NCI-H2171 treated with DMSO at 0.1 percent for 48 hours (cell line): ENCODE measurements at regions not wholly inside any gene's neighbourhood (a gene's known extent, or its start where the extent isn't known, plus 50 kb on each side); places are given as distances from the start of the nearest gene placed in this dataset.

Source experiments
- DNase-seq: peaks from one replicate; lab custom pipeline; 2025; lab: John Stamatoyannopoulos, UW

- DNase-seq: no peak
Measured at GRCh38 chr20:40320517-40321011, 368.5 kb downstream of the MAFB start.

DNA sequence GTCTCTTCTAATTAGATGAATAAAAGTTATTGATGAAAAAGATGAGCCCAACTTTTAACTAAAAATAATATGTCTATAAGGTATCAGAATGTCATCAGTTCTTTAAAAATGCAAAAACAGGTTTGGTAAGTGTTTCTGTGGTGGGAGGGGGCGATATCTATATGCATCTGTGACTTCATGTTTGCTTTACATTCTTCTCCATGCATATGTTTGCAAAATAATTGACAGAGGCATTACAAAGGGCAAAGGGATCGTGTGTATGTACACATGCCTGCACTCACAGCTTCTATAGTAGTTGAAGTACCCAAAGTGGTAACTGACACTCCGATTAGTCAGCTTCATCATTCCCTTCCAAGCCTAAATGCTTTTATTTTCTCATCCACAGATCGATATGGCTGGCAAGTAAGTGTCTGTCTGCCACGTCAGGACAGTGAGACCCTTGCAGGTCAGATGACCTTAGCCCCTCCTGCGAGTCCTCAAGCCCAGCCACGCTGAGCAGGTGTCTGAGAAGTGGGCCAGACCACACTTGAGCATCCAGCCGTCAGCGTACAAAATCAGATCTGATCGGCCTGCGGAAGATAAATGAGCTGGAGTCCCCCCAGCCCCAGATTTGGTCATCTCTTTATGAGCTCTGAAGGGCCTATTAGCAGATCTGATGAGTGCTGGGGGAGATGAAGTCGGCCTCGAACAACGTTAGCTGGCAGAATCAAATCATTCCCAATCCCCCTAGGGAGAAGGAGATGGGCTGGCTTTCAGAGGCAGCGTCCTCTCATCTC is 369.1 kb downstream of the MAFB start:
- no peak for DNase-seq

DNA sequence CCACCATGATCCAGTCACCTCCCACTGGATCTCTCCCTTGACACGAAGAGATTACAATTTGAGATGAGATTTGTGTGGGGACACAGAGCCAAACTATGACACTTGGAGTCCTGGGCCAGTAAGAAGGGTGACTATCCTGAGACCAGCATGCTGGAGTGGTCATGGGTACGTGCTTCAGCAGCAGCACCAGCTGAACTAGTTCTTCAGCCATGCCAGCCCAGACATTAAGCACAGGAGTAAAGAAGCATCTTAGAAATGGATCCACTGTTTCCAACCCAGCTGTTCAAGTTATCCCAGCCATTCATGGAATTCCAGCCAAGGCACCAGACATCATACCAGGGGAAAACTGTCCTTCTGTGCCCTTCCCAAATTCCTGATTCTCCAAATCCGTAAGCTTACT is 370.0 kb downstream of the MAFB start:
- no peak for DNase-seq

DNA sequence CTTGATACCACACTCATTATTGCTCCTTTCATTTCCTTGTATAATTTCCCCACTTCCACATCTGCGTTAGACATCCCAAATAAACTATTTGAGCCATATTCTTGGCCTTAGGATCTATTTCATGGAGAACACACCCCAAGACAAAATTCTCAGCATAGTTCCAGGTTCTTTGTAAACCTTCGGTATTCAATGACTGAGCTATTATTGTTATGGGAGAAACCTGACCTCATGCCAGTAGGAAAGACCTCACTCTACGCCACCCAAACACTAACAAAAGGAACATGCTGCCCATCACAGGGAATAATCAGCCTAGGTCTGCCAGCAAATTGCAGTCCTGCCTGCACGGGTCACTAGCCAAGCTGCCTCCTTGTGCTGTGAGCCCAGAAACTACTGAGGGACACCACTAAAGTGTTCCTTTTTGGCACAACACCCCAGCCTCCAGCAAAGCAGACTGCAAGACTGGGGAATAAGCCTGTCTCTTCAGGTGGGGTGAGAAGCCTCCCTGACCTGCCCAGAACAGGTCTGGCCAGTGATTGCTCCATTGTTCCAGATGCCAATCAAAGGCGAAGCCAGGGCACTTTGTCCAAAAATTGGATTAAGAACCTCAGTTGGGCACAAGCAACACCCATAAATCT is 371.8 kb downstream of the MAFB start:
- DNase-seq: no peak

DNA sequence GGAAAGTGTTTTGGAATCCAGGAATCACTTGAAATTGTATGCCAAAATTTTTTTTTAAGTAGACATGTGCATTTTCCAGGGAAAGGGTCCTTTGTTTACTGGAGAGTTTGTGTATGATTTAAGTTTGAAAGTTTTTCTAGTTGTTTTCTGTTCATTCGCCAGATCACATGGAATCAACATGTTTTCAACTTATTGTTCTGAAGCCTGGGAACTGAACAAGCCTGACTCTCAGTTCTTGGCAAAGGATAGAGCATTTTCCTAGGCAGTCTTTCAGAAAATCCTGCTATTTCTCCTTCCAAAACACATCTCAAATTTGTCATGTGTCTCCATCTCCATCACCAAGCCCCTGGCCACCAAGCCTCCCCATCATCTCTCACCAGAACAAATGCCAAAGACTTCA is 374.8 kb downstream of the MAFB start:
- no peak for DNase-seq

DNA sequence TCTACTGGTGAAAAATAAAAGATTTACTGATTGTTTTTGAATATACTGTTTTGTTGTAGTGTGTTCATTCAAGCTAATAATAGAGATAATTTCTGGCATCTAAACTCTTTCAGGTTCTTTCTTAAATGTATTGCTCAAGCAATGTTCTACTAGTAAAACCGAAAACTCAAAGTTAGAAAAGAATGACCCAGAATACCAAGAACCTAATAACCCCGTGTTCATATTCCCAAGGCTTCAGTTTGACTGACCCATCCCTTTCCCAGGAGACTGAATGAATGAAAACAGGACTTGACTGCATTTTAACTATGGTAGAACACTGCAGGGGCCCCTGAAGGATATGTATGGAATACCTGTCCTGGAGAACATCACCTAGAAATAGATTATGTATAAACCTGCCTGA is 375.3 kb downstream of the MAFB start:
- no peak for DNase-seq

GRCh38 chr20:40309731-40310130 is 379.3 kb downstream of the MAFB start:
- no peak for DNase-seq

DNA sequence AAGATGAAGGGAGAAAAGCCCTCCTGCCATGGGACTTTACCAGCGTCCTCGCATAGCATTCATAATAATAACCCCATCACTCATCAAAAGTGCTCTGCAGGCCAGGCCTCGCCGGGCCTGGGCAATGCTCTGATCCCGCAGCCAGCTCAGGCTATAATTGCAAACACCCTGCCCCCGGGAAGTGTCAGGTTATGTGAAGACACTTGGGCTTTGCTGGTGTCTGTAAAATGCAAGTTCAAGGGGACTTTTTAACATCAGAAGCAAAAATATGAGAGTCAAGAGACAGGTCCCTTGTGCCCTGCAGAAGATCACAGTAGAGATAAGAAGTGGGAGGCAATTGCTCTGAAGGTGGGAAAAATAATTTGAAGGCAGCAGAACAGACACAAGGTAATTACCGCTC is 381.0 kb downstream of the MAFB start:
- no peak for DNase-seq

DNA sequence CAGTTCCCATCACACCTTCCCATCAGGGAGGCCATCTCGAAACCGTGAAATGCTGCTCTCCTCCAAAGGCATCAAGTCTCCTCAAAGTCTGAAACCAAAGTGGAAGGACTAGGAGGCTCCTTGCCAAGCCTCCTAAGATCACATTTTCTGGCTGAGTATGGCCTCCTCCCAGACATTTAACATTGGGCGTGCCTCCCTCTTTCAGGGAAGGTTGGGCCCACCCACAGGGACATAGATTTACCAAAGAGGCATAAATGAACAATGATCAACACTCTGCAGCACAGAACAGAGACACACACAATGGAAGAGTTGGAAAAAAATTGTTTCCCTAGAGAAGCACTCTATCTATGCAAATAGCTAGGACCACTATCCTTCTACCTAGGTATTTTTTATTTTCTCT is 381.8 kb downstream of the MAFB start:
- no peak for DNase-seq

DNA sequence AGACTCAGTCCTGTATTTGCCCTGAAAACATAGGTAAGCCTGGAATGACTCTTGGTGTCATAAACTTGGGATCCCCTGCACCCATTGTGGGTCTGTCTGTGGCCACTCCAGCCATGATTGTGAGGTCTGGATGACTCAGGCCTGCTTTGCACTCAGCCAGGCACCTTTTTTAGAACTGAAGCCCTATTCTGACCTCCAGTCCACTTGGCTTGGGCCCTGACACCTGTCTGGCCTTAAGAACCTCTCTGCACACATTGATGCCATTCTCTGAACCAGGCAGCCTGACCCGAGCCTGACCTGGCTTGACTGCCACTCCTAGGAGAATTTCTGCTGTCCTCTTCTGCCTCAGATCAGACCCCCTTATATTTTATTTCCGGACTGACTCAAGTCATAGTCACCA is 383.7 kb downstream of the MAFB start:
- DNase-seq: no peak

- DNase-seq: no peak
Measured at GRCh38 chr20:40304119-40304613, 384.9 kb downstream of the MAFB start.

DNA sequence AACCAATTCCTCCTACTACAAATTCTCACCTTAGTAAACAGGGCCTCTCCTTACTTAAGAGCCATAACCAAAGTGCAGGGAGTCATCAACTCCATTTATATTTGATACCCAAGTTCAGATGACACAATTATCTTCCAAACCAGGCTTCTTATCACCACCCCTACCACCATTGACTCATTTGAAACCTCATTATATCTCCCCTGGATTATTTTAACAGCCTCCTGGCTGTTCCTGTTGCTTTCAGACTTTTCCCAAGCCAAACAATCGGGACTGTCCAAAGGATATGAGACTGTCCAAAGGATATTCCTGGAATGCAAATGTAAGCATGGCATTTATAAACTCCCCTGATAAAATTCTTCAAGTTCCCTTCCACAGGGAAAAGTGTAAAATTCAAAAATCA is 394.3 kb downstream of the MAFB start:
- no peak for DNase-seq

- DNase-seq: no peak
Measured at GRCh38 chr20:40294175-40294574, 394.9 kb downstream of the MAFB start.

DNA sequence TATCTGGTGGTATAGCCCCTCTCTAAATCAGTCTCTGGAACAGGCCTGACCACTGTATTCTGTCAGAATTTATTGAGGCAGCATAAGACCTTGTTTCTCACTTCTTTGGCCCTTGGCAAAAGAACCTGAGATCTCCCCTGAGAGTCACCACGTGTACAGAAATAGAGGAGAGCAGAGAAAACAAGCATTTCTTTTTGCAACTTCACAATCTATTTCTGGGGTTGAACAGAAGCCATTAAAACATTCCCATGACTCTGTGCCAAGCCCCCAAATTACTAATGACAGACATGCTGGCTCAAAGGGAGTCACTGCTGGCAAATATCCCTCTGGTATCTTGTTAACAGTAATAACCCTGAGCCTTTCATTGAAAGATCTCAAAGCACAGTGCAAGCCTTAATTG is 395.3 kb downstream of the MAFB start:
- DNase-seq: no peak

DNA sequence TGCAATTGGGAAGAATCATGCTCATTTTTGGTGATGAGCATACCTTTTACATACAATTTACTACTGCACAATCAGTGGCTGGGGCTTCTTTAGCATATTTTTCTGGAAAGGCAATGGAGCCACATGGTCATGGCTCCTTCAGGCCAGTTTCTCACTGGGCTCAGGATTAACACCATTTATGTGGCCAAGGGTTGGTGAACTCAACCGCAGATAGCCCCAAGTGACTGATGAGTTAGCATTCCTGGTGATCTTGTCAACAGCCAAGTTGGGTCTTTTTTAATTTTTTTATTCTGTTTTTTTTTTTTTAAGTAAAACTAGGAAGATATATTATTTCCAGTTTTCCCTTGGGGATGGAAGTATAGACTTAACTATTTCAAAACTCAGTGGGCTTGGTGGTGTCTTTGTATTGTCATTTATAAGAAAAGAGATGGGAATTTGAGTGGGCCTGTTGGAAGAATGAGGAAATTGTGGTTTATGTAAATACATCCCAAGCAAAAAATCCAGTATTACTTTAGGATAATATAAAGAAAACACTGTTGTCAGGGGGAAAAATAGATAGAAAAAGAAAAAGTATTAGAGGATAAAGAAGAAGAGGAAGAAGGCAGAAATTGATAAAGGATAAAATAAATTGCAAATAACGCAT is 397.4 kb downstream of the MAFB start:
- DNase-seq: no peak

GRCh38 chr20:40287683-40288082 is 401.4 kb downstream of the MAFB start:
- no peak for DNase-seq

DNA sequence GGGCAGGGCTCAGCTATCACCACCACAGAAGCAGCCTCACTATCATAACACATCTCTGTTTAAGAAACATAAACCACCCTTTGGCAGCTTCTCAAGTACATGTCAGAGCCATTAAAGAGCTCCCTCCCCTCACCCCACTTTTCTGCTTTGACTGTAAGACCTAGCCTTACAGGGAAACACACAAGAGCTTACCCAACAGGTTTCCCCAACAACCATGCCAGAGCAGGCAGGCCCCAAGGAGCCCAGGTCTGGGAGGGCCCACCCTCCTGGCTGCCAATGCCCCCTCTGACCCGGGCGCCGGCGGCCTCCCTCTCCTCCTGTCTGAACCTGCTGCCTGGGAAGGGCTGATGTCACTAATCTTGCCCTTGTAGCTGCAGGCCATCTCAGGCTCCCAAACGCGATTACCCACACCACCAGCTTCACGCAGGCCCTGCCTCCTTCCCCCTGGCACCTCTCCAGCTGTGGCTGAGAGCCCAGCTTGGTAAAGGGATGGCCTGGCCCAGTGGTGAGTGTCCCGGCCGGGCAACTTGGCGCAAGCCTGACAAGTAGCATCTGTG is 402.0 kb downstream of the MAFB start:
- DNase-seq: peak; percentile 17

DNA sequence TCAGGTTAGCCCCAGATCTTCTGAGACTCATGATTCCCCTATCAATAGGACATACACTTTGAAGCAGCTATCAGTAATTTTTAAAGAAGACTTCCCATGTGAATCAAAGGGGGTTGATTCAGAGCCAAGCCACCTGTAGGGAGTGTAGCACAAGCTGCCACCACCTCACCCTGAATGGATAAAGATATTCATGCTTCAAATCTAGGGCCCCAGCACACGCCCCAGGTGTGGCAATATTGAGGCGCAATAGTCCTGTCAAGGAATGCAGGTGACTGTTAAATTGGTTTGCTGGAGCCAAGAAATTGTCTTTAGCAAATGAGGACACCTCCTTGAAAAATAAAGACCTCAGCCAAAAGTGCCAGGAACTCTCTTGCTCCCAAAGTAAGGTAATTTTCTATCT is 404.4 kb downstream of the MAFB start:
- DNase-seq: no peak

DNA sequence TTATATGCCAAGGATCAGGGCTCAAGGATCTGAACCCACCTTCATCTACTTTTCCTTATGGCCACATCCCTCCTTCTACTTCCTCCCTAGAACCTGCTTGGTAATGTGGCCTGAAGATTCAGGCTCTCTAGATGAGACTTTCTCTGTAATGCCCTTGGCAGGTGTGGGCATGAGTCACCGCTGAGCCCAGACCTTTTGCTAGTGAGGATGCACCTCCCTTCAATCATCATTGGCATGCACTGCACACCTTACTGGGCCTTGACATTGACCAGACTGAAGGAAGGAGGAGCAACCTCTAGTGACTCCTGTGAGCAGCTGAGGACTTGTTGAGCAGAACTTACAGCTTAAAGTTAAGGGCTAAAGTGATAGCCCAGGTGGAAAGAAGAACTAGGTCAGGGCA is 405.3 kb downstream of the MAFB start:
- no peak for DNase-seq

- DNase-seq: no peak
Measured at GRCh38 chr20:40282941-40283340, 406.1 kb downstream of the MAFB start.

GRCh38 chr20:40282541-40282940 is 406.5 kb downstream of the MAFB start:
- no peak for DNase-seq

DNA sequence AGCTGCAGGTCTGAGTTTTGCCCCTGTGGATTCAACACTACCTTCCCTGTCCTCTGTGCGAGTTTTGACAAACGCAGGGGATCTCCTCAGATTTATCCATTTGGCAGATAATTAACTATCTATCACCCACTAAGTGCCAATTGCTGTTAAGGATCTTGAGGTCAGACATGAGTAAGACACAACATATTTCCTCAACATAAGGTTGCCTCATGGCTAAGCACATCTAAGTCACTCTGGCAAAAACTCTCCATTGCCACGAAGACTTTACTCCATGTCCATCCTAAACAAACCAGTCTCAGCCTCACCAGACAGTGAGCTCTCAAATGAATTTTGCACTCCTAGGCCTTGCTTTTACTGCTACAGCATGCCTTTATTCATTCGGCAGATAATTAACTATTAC is 408.4 kb downstream of the MAFB start:
- no peak for DNase-seq

DNA sequence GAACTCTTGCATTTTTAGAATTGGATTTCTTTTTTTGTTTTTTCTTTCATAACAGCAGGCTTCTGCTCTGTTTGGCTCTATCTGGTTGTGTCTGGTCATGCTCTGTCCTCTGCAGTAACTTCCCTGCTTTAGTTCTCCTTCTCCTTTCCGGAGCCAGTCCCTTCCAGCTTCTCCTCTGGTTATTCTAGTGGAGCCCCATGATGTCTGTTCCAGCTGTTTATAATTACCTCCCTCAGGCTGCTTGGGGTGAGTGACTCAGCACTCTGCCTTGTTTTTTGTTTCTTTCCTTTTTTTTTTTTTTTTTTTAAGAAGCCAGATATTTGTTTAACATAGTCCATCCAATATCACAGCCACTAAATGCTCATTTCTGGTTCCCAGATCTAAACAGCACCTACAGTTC is 409.6 kb downstream of the MAFB start:
- peak; percentile 77 for DNase-seq
